Effector CD4-positive, alpha-beta T cell (primary cell): ENCODE measurements at regions not wholly inside any gene's neighbourhood (a gene's known extent, or its start where the extent isn't known, plus 50 kb on each side); places are given as distances from the start of the nearest gene placed in this dataset.

ENCODE experiments used
- DNase-seq: peaks from one replicate; pipeline ENCODE4 v3.0.0-alpha.2; 2020

- DNase-seq = peak; percentile 4
These were observed 391.8 kb downstream of the FGF9 start for GRCh38 chr13:22062478-22063205.

GRCh38 chr13:22063416-22064124 is 392.7 kb downstream of the FGF9 start:
- DNase-seq = no peak

DNA sequence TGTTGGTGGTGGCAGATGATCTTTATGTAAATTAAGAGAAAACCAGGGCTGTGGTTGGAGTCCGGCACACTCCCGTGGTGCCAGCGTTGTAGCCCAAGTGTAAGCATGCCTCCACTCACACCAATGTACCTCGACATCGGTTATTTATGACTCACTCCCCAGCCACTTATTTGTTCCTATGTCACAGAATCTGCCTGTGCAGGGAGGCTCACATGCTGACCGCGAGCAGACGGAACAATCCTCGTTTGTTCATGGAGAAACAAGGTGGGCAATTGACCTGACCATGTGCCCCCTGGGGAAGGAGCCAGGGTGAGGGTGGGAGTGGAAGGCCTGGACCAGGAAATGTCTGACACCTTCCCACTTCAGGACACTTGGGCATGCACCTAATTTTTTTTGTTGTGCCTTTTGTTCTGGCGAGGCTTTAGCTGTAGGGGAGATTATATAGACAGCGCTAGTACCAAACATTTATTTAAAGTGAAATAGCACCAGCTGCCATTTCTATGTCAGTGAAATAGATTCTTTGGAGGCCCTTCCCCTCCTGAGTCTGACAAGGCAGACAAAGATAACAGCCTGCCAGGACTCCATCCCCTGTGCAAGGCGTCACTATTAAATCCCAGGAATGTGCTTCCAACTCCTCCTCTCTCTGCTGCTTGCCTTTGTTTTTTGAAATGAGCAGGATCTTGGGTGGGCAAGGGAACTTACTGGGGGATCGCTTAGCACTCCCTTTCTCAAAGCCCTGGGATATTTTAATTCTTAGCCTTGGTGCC is 394.2 kb downstream of the FGF9 start:
- DNase-seq = no peak

DNA sequence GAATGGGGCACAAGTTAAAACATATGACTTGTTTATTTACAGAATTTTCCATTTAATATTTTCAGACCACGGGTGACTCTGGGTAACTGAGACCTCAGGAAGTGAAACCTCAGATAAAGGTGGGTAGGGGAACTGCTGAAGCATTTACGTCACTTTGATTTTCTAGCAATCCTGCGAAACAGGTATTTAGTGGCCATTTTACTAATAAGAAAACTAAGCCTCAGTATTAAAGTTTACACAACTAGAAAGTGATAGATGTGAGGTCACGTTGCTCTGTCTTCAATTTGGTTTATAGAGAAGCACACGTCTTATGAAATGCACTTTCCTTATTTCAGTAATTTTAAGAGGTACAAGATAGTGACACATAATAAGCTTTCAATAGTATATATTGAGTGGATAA is 402.8 kb downstream of the FGF9 start:
- no peak for DNase-seq

GRCh38 chr13:22074403-22074802 is 403.5 kb downstream of the FGF9 start:
- DNase-seq = no peak

- no peak for DNase-seq
These were observed 405.8 kb downstream of the FGF9 start for GRCh38 chr13:22076658-22077057.

- no peak for DNase-seq
These were observed 406.4 kb downstream of the FGF9 start for GRCh38 chr13:22077205-22077683.

DNA sequence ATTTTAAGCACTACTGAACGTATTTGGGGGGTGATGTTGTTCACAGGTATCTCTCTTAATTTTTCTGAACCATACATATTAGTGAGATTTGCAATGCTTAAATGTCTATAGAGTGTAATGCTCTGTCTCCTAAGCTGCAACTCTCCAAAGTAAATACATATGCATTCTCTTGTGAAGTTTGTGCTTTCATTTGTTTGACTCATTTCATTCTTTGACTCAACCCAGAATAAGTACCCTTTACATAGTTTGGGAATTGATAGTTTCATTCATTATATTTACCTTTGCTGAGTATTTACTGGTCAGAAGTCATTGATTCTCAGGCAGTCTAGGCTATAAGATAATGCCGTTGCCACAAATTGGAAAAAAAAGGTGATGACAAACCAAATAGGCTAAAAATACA is 406.9 kb downstream of the FGF9 start:
- DNase-seq = no peak

DNA sequence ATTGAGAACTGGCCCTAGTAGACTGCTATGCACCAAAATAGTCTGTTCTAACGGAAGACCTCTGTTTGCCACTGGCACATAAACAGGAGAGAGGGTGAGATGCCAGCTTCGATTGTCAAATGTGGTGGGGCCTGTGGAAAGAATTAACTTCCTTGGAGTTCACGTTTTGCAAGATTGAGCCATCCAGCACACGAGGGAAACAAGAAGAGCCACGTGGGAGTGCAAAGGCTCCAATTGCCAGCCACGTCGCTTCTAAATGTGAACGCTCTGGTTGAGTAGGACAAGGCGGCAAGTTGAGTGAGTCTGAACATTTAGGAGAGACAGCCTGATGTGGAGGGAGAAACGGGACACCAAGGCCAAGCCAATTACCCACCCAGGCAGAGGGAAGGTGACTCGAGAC is 409.1 kb downstream of the FGF9 start:
- DNase-seq = no peak

DNA sequence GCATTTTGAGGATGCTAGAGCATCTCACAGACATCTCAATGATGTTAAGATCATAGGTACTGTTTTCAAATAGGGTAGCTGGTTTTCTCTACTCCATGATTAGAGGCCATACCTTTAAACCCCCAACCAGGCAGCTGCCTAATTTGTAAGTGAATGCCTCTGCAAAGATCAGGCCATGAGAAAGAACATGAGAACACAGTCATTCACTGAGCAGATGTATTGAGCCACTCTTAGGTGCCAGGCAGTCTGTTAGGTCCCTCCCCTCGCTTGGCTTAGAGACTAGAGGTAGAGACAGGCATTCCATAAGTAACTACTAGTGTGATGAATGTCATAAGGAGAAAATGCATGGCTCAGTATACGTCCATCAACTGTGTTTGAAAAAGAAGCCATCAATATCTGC is 410.0 kb downstream of the FGF9 start:
- DNase-seq = no peak

GRCh38 chr13:22081430-22081829 is 410.6 kb downstream of the FGF9 start:
- DNase-seq = no peak

- DNase-seq = no peak
These were observed 411.2 kb downstream of the FGF9 start for GRCh38 chr13:22082030-22082429.

- no peak for DNase-seq
These were observed 411.7 kb downstream of the FGF9 start for GRCh38 chr13:22082437-22083100.

DNA sequence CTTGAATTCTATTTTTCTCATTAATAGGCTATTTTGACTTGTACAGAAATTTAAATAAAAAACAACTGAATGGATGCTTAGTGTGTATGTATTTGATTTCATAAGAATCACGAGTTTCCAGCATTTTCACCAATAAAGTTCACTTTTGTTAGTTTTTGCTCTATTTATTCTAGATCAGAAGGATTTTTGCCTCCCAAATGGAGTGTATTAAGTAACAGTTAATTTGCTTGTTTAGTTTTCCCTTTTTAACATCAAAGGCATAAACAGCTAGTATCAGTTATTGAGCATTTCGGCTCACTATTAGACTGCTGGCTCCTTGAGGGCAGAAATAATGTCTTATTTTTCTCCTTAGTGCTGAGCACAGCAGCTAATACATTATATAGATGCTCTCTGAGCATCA is 414.1 kb downstream of the FGF9 start:
- no peak for DNase-seq

GRCh38 chr13:22086597-22087330 is 415.9 kb downstream of the FGF9 start:
- no peak for DNase-seq

GRCh38 chr13:22090106-22090505 is 419.2 kb downstream of the FGF9 start:
- no peak for DNase-seq

DNA sequence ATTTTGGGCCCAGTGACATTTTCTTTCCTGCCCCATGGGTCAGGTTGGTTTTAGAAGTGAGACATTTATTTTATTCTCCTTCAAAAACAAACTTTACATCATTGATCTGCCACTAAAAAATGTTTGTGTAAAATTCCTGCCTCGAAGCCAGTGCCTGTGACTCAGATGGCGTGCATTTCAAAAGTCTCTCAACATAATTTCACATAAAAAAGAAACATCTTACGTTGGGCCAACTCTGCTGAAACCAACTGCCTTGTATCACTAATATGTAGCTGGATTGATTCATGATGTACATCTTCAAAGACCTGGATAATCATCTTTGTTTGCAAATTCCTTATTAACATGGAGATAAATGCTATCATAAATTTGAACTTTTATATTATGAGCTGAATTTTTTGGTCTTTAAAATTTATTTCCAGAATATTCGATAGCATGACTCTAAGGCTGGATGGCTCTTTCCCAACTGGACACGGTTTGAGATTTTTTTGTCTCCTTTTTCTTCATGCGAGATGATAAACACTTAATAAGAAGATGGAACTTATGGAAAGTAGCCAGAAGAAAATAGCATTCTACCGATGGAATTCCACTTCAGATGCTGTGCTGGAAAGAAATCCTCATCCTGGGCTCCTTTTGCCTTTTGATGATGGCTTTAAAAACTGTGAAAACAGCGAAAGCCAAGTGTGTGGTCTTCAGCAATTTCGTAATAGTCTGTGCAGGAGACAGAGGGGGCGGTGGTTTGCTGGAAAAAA is 420.5 kb downstream of the FGF9 start:
- no peak for DNase-seq

DNA sequence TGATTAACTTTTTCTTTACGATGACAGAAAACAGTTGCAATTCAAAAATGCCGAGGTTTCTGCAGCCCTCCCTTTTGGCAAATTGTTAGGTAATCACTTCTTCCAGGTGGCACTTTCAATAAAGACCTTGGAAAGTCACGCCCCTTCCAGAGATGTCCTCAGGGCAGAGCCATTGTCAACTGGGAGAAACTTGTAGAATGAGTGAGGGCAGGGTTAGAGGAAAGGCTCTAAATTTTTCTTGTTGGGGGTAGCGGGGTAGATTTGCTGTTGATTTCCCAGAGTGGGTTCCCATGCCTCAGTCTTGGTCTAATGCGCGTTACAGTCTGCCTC is 421.1 kb downstream of the FGF9 start:
- DNase-seq = no peak

DNA sequence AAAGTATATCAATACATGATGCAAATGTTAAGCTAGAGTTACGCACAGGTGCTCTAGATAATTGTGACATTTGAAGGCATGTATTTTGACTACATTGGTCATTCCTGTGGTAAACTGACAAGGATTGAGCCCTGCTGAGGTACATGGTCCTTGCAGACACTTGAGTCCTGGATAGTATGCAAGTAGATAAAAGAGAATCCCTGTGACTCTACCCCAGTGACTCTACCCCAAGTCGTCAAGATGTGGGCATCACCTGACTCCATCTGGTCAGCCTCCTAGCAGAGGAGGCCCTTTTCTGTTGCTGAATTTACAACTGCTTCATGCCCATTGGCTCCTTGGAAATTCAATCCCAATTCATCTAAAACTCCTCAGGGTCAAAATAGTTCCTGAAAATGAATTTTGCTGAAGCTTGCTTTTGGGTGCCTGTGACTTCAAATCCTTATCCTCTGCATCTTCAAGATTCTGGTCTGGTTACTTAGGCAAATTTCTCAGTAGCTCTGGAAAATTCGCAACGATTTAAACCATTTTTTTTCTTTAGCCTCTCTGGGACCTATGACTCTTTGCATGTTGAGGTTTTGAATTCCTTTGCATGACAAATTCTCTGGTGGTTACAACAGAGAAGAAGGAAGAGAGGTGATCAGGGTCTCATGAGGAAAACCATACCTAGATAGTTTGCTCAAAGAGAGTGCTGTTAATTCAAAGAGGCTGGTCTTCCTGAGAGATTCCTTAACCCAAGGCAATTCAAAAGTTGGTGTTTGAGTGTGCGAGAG is 422.1 kb downstream of the FGF9 start:
- DNase-seq = no peak

- DNase-seq = no peak
These were observed 424.9 kb downstream of the FGF9 start for GRCh38 chr13:22095794-22096193.

DNA sequence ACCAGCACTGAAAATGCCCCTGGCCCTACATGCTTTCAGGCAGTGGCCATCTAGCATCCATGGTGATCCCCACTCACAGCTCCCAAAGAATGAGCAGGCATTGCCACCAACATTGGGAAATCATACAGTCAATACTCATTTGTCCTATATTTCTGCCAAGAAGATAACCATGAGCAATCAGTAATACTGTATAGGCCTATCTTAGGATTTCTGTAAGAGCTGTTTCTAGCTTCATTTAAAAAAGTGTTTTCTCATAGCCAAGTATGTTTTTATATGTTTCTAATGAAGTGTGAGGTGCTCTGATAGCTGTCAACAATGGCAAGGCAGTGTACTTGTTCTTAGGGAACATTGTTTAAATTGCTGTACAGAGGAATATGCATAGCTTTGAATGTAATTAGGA is 428.7 kb downstream of the FGF9 start:
- DNase-seq = no peak
